NB4 (cell line): ENCODE measurements at regions not wholly inside any gene's neighbourhood (a gene's known extent, or its start where the extent isn't known, plus 50 kb on each side); places are given as distances from the start of the nearest gene placed in this dataset.

Source experiments
- DNase-seq: peaks from one replicate; pipeline ENCODE4 v3.0.0; 2010; ENCODE audit warnings: low read depth
- H3K4me3 ChIP-seq: one replicate; pipeline ENCODE4 v1.5.1; 2011; ENCODE audit warnings: mild to moderate bottlenecking, low read depth, low read length, moderate library complexity
- MYC ChIP-seq: IDR thresholded peaks from 2 replicates; pipeline ENCODE4 v1.6.1; 2011; ENCODE audit warnings: low read depth, low read length
- POLR2A ChIP-seq: IDR thresholded peaks from 2 replicates; pipeline ENCODE4 v1.6.1; 2011; ENCODE audit warnings: mild to moderate bottlenecking; ENCODE audit not compliant: insufficient read length; ENCODE audit errors: extremely low read depth
- TF ChIP-seq, protein P1 (sequence below): IDR thresholded peaks from one replicate; pipeline ENCODE4 v1.5.1; 2012; ENCODE audit warnings: low read depth, low read length
- TF ChIP-seq, protein P2 (sequence below): IDR thresholded peaks from 2 replicates; pipeline ENCODE4 v1.6.1; 2011; ENCODE audit warnings: low read depth, low read length

DNA sequence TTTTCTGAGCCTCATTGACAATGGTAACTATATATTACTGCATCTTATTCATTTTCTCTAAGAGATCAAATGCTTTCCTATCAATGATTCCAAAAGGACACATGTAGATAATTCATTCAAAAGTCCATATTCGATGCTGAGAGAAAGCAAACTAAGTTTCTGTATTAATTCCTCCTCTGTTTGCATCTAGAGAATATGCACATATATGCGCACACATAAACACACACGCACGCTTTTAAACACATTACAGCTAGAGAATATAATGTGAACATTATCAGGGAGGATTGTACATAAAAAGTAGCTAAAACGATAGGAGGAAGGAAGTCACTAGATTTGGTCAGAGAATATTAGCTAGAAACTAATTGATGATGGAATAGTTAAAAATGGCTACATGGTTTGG is 379.0 kb upstream of the NETO1 start:
- TF ChIP-seq, protein P1, sequence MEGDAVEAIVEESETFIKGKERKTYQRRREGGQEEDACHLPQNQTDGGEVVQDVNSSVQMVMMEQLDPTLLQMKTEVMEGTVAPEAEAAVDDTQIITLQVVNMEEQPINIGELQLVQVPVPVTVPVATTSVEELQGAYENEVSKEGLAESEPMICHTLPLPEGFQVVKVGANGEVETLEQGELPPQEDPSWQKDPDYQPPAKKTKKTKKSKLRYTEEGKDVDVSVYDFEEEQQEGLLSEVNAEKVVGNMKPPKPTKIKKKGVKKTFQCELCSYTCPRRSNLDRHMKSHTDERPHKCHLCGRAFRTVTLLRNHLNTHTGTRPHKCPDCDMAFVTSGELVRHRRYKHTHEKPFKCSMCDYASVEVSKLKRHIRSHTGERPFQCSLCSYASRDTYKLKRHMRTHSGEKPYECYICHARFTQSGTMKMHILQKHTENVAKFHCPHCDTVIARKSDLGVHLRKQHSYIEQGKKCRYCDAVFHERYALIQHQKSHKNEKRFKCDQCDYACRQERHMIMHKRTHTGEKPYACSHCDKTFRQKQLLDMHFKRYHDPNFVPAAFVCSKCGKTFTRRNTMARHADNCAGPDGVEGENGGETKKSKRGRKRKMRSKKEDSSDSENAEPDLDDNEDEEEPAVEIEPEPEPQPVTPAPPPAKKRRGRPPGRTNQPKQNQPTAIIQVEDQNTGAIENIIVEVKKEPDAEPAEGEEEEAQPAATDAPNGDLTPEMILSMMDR, result no peak
- TF ChIP-seq MYC (no peak), POLR2A (no peak)
- TF ChIP-seq, protein P2, sequence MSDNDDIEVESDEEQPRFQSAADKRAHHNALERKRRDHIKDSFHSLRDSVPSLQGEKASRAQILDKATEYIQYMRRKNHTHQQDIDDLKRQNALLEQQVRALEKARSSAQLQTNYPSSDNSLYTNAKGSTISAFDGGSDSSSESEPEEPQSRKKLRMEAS, result no peak

DNA sequence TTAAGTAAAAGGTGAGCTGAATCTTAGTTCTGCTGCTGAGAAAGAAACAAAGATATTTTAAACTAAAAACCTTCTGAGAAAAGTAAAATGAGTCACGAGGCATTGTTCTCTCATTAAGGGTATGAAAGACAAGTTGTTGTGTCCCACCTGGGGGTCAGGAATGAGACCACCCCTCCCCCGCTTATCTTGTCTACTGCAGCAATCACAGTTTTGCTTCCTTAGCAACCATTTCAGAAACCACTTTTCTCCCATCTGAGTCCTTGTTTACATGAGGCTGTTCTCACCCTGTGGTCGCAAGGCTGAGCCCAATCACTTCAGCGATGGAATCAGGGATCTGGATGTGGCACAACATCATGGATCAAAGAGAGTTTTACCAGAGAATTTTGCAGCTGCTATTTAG is 377.6 kb upstream of the NETO1 start:
- no peak for TF ChIP-seq POLR2A
- no peak for TF ChIP-seq MYC
- TF ChIP-seq, protein P1, result no peak
- TF ChIP-seq, protein P2, result no peak
- no peak for DNase-seq
- H3K4me3 ChIP-seq, result no peak overlapping the region

More for the DNA sequence above, 379.0 kb upstream of the NETO1 start:
- no peak for DNase-seq
- H3K4me3 ChIP-seq, result no peak overlapping the region

DNA sequence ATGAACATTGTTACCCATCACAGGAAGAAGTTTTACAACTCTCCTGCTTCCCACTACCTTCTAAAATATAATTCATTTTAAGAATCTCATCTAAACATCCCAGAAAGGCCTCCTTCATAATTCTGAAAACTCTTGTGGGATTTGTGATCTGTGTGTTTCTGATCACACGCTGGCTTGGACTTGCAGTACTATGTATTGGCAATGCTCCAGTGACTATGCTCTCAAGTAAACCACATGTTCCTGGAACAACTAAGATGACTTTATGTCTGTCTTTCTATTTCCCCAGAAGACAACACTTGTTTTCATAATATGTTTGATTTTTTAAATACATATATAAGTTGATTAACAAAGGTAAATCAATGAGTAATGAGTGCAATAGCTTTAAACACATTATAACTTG is 376.6 kb upstream of the NETO1 start:
- no peak for DNase-seq
- no peak overlapping the region for H3K4me3 ChIP-seq
- TF ChIP-seq, protein P2, result no peak
- TF ChIP-seq MYC, result no peak
- TF ChIP-seq POLR2A, result no peak
- TF ChIP-seq, protein P1, result no peak

DNA sequence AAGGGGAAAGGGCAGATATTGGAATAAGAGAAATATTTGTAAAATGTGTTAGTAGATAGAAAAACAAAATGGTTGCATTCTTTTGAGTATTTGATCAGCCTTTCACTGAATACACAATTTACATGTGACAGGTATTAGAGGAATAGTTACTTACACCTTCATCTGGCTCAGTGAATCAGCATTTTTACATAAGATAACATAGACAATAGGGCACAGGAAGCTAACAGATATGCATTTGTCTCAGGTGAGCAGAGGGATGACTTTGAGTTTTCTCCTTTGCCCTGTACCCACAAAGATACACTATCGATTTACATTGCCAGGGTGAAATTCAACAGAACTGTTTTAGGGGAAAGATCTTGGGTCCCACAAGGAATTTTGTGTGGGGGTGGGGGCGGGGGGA is 373.1 kb upstream of the NETO1 start:
- TF ChIP-seq MYC (no peak), POLR2A (no peak)
- TF ChIP-seq, protein P2, result no peak
- TF ChIP-seq, protein P1, result no peak
- no peak overlapping the region for H3K4me3 ChIP-seq
- DNase-seq, result no peak

DNA sequence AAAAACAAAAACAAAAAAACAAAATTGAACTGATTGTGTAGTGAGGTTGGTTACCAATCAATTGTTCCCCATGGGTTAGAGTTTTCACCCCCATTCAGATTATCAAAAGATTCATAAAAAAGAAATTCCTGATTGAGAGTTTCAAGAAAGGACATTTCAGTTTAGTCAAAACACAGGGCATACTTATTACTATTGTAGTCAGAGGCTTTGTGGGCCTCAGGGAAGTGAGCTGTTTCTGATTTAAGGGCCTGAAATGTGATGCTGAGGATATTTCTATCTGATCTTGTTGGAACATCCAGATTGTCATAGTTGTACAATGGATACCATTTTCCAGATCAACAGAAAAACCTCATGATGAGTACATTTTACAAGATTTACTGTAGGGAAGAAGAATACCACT is 368.1 kb upstream of the NETO1 start:
- TF ChIP-seq, protein P1, result no peak
- TF ChIP-seq POLR2A (no peak), MYC (no peak)
- TF ChIP-seq, protein P2, result no peak
- no peak for DNase-seq
- H3K4me3 ChIP-seq, result no peak overlapping the region

DNA sequence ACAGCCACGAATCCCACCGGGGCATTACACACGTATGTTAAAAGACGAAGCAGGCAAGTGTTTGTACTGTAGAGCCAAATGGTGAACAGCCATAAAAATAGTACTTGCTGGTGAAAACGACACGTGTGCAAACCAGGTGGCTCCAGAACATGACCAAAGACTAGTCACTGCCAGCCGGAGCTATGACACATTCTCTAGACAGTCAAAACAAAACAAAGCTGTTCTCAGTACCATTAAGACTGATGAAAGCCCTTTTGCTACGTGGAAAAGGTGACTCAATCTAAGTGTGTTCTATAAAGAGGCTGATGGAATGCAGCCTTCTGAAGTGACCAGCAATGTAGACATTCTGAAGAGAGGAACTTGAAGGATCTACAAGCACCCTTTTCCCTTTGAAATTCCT is 367.7 kb upstream of the NETO1 start:
- TF ChIP-seq MYC (no peak), POLR2A (no peak)
- TF ChIP-seq, protein P1, result no peak
- TF ChIP-seq, protein P2, result no peak
- no peak overlapping the region for H3K4me3 ChIP-seq
- no peak for DNase-seq
